Testis (tissue), 2 donors: ENCODE measurements at regions not wholly inside any gene's neighbourhood (a gene's known extent, or its start where the extent isn't known, plus 50 kb on each side); places are given as distances from the start of the nearest gene placed in this dataset.

ENCODE experiments used
- CTCF ChIP-seq, 3 experiments: fragments of 450-650 bp in 2 of 3; fragments of 200-600 bp in 1 of 3; sonication (generic) in 1 of 3; IDR thresholded peaks; one replicate each; pipeline ENCODE4 v1.5.1; 2016 to 2019; ENCODE audit warnings: antibody characterized with exemption in 3 of 3, mild to moderate bottlenecking in 2 of 3, moderate library complexity in 1 of 3
- POLR2A ChIP-seq: fragments of 450-650 bp; IDR thresholded peaks from one replicate; pipeline ENCODE4 v1.6.1; 2017; ENCODE audit warnings: antibody characterized with exemption, mild to moderate bottlenecking, moderate library complexity

DNA sequence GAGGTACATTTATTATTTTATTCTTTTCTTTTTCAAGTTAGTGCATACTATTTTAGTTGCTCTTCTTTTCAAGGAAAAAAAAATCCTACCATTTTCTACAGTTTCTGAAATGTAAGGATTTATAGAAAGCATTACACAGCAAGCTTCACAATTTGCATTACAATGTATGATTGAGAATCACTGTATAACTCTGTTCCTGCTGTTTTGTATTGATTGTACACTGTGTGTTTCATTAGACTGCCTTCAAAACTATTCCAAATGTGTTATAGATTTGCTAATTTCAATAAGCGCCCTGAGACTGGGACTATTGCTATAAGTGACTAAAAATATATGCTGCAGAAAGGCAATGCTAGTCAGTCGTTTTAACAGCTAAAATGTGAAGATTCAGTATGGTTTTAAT lies 479.7 kb upstream of the EYS start:
- TF ChIP-seq CTCF (IDR thresholded peaks at IDR 0.05) (no peak), POLR2A (no peak)
